SU-DHL-6 (cell line): ENCODE measurements at regions not wholly inside any gene's neighbourhood (a gene's known extent, or its start where the extent isn't known, plus 50 kb on each side); places are given as distances from the start of the nearest gene placed in this dataset.
A peak's percentile ranks its signal among the peaks of the same experiment; 100 is the strongest.

Source experiments
- CTCF ChIP-seq: fragments of 200-600 bp; sonication (generic); IDR thresholded peaks from one replicate; pipeline ENCODE4 v1.5.1; 2017; ENCODE audit warnings: antibody characterized with exemption, mild to moderate bottlenecking, low read length, moderate library complexity; ENCODE audit not compliant: insufficient read depth, poor library complexity, severe bottlenecking
- EZH2phosphoT487 ChIP-seq: fragments of 200-600 bp; sonication (generic), shearing (Covaris generic); conservative IDR thresholded peaks from 2 replicates; pipeline ENCODE4 v1.6.1; 2018; ENCODE audit warnings: mild to moderate bottlenecking, antibody characterized with exemption, low read length, moderate library complexity, mixed read lengths

GRCh38 chr6:217048-217659, 75.1 kb upstream of the DUSP22 start:
- TF ChIP-seq CTCF: peak; percentile 89
- TF ChIP-seq EZH2phosphoT487: no peak
